Smooth muscle cell (in vitro differentiated cells): ENCODE measurements at regions not wholly inside any gene's neighbourhood (a gene's known extent, or its start where the extent isn't known, plus 50 kb on each side); places are given as distances from the start of the nearest gene placed in this dataset.

Experiments used
- DNase-seq: peaks from one replicate; lab custom pipeline; 2025; ENCODE audit not compliant: unreplicated experiment; lab: John Stamatoyannopoulos, UW
- H2AFZ ChIP-seq: fragments of 200-600 bp; sonication (generic); 2 replicates; pipeline ENCODE4 v1.6.0; 2016; ENCODE audit warnings: antibody characterized with exemption, low read depth, mild to moderate bottlenecking
- H3F3A ChIP-seq: fragments of 200-600 bp; sonication (generic); 2 replicates; pipeline ENCODE4 v1.6.0; 2017; ENCODE audit warnings: antibody characterized with exemption, low read depth
- H3K27ac ChIP-seq: fragments of 200-600 bp; sonication (generic); 2 replicates; pipeline ENCODE4 v1.5.1; 2016; ENCODE audit warnings: low read depth, mild to moderate bottlenecking
- H3K27me3 ChIP-seq: fragments of 200-600 bp; sonication (generic); 2 replicates; pipeline ENCODE4 v1.6.1; 2016; ENCODE audit warnings: low read depth, mild to moderate bottlenecking
- H3K36me3 ChIP-seq: fragments of 200-600 bp; sonication (generic); 2 replicates; pipeline ENCODE4 v1.5.1; 2016; ENCODE audit warnings: low read depth
- H3K4me1 ChIP-seq: fragments of 200-600 bp; sonication (generic); 2 replicates; pipeline ENCODE4 v1.5.1; 2016; ENCODE audit warnings: low read depth
- H3K4me2 ChIP-seq: fragments of 200-600 bp; sonication (generic); 2 replicates; pipeline ENCODE4 v1.6.0; 2016; ENCODE audit warnings: mild to moderate bottlenecking
- H3K4me3 ChIP-seq: fragments of 200-600 bp; sonication (generic); 2 replicates; pipeline ENCODE4 v1.5.1; 2016; ENCODE audit warnings: mild to moderate bottlenecking
- H3K79me2 ChIP-seq: fragments of 200-600 bp; sonication (generic); 2 replicates; pipeline ENCODE4 v1.6.0; 2016; ENCODE audit warnings: low read depth, mild to moderate bottlenecking
- H3K9ac ChIP-seq: fragments of 200-600 bp; sonication (generic); 2 replicates; pipeline ENCODE4 v1.6.0; 2016; ENCODE audit warnings: low read depth
- H3K9me3 ChIP-seq: fragments of 200-600 bp; sonication (generic); replicated peaks from 2 replicates; pipeline ENCODE4 v1.5.1; 2016; ENCODE audit warnings: low read depth
- H4K20me1 ChIP-seq: fragments of 200-600 bp; sonication (generic); 2 replicates; pipeline ENCODE4 v1.6.0; 2016; ENCODE audit warnings: low read depth
- WGBS: methylation state at CpG from one replicate; pipeline ENCODE4 v1.1.7; 2016; ENCODE audit warnings: low lambda C conversion rate; 5-methylcytosine and 5-hydroxymethylcytosine counted together
- TF ChIP-seq, protein P1 (sequence below): fragments of 200-600 bp; sonication (generic); IDR thresholded peaks from 2 replicates; pipeline ENCODE4 v1.5.1; 2017; ENCODE audit warnings: borderline replicate concordance, mild to moderate bottlenecking, antibody characterized with exemption; ENCODE audit not compliant: insufficient read depth, poor library complexity, severe bottlenecking

DNA sequence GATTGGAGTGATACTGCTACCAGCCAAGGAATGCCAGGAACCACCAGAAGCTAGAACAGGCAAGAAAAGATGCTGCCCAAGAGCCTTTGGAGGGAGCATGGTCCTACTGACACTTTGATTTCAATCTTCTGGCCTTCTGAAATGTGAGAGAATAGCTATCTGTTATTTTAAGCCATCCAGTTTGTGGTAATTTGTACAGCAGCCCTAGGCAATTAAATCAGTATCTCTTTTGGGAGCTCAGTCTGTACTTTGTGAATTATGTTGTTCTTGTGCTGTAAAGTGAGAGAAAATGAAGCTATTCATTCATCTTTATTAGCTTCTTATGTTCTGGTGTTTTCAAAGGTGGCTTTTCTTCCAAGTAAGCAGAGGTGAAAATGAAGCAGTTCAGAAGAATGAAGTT lies 381.3 kb downstream of the PDCD6IP start:
- Histone ChIP-seq H3K9ac (no peak overlapping the region), H4K20me1 (no peaks in the 10 kb centered on the region), H3K27ac (no peak overlapping the region), H3K27me3 (no peaks in the 10 kb centered on the region), H3K4me2 (no peak overlapping the region), H3K4me1 (no peaks in the 10 kb centered on the region), H3K36me3 (no peaks in the 10 kb centered on the region), H3K9me3 (no peaks in the 10 kb centered on the region), H3K79me2 (no peaks in the 10 kb centered on the region), H2AFZ (no peak overlapping the region), H3F3A (no peaks in the 10 kb centered on the region), H3K4me3 (no peak overlapping the region)
- TF ChIP-seq, protein P1, sequence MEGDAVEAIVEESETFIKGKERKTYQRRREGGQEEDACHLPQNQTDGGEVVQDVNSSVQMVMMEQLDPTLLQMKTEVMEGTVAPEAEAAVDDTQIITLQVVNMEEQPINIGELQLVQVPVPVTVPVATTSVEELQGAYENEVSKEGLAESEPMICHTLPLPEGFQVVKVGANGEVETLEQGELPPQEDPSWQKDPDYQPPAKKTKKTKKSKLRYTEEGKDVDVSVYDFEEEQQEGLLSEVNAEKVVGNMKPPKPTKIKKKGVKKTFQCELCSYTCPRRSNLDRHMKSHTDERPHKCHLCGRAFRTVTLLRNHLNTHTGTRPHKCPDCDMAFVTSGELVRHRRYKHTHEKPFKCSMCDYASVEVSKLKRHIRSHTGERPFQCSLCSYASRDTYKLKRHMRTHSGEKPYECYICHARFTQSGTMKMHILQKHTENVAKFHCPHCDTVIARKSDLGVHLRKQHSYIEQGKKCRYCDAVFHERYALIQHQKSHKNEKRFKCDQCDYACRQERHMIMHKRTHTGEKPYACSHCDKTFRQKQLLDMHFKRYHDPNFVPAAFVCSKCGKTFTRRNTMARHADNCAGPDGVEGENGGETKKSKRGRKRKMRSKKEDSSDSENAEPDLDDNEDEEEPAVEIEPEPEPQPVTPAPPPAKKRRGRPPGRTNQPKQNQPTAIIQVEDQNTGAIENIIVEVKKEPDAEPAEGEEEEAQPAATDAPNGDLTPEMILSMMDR: no peak
- DNase-seq: no peak

DNA sequence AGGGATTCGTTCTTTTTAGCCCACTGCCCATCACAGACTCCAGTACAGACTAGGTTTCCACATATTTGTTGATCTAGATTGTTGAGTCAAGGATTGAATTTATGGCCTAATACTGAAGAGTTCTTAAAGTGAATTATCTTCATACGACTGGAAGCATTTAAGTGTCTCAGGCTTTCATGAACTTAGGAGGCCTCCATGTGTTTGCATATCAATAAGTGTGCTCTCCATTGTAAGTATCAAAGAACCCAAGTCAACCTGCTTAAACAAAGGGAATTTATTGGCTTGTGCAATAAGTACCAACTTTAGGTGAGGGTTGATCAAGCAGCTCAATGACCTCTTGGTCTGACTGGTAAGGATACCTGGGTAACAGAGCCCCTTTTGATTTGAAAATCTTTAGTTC lies 382.1 kb downstream of the PDCD6IP start:
- no peaks in the 10 kb centered on the region for H3K79me2 ChIP-seq
- no peak overlapping the region for H3K4me2 ChIP-seq
- TF ChIP-seq, protein P1: no peak
- H2AFZ ChIP-seq: no peak overlapping the region
- no peak overlapping the region for H3K27ac ChIP-seq
- 84% methylated on average over 2 of the region's 2 CpGs for WGBS
- DNase-seq: no peak
- no peaks in the 10 kb centered on the region for H3K9me3 ChIP-seq
- no peaks in the 10 kb centered on the region for H3K27me3 ChIP-seq
- no peaks in the 10 kb centered on the region for H3F3A ChIP-seq
- no peaks in the 10 kb centered on the region for H4K20me1 ChIP-seq
- H3K9ac ChIP-seq: no peak overlapping the region
- no peak overlapping the region for H3K4me3 ChIP-seq
- H3K4me1 ChIP-seq: no peaks in the 10 kb centered on the region
- H3K36me3 ChIP-seq: no peaks in the 10 kb centered on the region

DNA sequence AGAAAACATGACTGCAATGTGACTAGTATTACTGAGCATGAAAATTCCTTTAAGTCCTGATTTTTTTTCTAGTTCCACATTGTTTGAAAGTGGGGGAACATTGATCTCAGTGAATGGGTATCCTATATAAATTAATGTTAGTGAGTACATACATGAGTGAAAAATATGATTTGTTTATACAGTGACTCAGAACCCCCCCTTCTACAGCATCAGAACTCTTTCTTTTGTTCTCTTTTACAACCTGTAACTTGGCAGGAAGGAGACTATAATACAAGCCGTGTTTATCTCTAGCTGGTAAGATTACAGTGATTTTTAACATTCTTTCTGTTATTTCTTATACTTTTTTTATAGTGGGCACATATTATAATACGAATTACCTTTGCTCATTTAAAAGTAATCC lies 384.7 kb downstream of the PDCD6IP start:
- Histone ChIP-seq H3K4me2 (no peak overlapping the region), H3K27ac (no peak overlapping the region), H3K27me3 (peaks cover 5% of the 10 kb centered on the region), H3F3A (no peaks in the 10 kb centered on the region), H3K4me3 (no peak overlapping the region), H2AFZ (no peak overlapping the region), H3K4me1 (no peaks in the 10 kb centered on the region), H3K9me3 (no peaks in the 10 kb centered on the region), H4K20me1 (no peaks in the 10 kb centered on the region), H3K36me3 (no peaks in the 10 kb centered on the region), H3K9ac (no peak overlapping the region), H3K79me2 (no peaks in the 10 kb centered on the region)
- no peak for DNase-seq
- TF ChIP-seq, protein P1: no peak
- WGBS: 40% methylated on average over 2 of the region's 2 CpGs

DNA sequence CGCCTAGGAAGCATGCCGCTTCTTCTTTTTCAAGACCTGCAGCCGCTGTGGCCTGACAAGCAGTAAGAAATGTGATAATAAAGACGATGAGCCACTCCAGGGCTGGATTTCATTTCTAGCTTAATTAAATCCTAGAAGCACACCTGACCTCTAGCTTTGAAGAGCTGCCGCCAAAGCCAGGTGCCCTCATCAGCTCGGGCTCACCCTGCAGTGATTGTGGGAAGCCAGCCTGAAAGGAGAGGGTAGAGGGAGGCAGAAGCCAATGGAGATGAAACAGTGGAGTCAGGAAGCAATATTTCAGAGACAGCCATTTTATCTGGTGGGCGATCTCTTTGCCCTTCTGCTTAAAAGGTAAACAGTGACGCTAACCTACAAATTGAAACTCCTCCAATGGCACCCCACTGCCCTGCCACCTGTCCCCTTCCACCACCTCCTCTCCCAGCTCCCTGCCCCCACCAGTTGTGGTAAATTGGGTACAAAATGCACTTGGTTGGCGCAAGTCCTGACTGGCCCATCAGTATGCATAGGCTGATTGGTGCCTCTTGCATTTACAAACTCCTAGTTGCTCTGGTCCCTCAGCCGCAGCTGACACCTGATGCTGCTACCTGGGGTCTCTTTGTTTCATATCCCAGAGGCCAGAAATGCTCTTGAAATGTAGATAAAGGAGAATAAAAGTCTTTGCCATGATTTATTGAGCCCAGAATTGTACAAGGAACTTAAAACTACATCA lies 385.3 kb downstream of the PDCD6IP start:
- Histone ChIP-seq H3K27me3 (peaks cover 5% of the 10 kb centered on the region), H3F3A (no peaks in the 10 kb centered on the region), H3K36me3 (no peaks in the 10 kb centered on the region), H4K20me1 (no peaks in the 10 kb centered on the region), H3K9me3 (no peaks in the 10 kb centered on the region), H3K79me2 (no peaks in the 10 kb centered on the region), H3K9ac (no peak overlapping the region), H2AFZ (no peak overlapping the region), H3K27ac (no peak overlapping the region), H3K4me2 (no peak overlapping the region), H3K4me3 (no peak overlapping the region), H3K4me1 (no peaks in the 10 kb centered on the region)
- DNase-seq: no peak
- WGBS: 90% methylated on average over 10 of the region's 10 CpGs
- TF ChIP-seq, protein P1: no peak
